ENCODE measurements at regions not wholly inside any gene's neighbourhood (a gene's known extent, or its start where the extent isn't known, plus 50 kb on each side); places are given as distances from the start of the nearest gene placed in this dataset.

DNA sequence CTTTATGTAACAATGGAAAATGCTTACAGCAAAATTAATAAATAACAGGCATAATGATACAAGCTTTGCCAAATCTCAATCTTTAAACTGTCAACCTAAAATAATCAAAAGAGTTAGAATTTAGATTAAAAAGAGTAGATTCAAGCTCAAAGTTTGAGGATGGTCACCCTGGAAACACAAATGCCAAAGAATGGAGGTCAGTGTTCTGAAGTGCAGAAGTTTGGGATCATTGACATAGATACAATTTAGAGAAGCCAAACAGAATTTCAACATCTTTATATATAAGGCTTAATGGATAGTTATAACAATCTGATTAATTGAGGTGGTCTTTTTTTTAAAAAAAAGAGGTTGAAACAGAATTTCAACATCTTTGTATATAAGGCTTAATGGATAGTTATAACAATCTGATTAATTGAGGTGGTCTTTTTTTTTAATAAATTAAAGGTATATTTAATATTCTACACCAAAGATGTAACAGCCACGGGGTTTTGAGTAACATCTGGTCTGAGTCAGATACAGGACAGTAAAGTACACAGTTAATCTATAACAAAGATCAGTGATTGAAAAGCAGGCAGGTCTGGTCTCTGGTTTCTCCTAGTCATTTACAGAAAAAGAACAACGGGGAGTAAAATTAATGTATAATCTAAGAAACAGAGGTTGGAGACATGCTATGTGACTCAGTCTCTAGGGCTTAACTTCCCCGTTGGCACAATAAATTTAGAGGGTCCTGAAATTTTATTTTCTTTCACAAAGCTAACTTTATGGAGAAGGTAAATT is 490.7 kb downstream of the GBE1 start:
- no peak for TF ChIP-seq EZH2phosphoT487 (IDR thresholded peaks at IDR 0.05; ENCODE audit: borderline replicate concordance, low read depth, low read length)
- TF ChIP-seq CTCF (conservative IDR thresholded peaks at IDR 0.05; ENCODE audit: low read length), result no peak
